Activated CD8-positive, alpha-beta T cell treated with anti-CD3 and anti-CD28 coated beads for 36 hours (primary cell): ENCODE measurements at regions not wholly inside any gene's neighbourhood (a gene's known extent, or its start where the extent isn't known, plus 50 kb on each side); places are given as distances from the start of the nearest gene placed in this dataset.

Experiments used
- ATAC-seq: fragments of 200-7000 bp; cut with Tn5 transposase; one replicate; pipeline ENCODE4 v1.10.0; 2021; ENCODE audit warnings: mild to moderate bottlenecking, moderate library complexity
- CTCF ChIA-PET: fragments of 350-600 bp; sonication (Branson Sonifier 250); formaldehyde crosslinking; loops from one replicate; lab custom pipeline; 2021; ENCODE audit warnings: antibody characterized with exemption; lab: Charles Lee
- POLR2A ChIA-PET: fragments of 350-600 bp; sonication (Branson Sonifier 250); formaldehyde crosslinking; loops from one replicate; lab custom pipeline; 2021; ENCODE audit warnings: antibody characterized with exemption; lab: Charles Lee
- DNase-seq: peaks from one replicate; pipeline ENCODE4 v3.0.0-alpha.2; 2020
- H3K27ac Mint-ChIP-seq: one replicate; pipeline ENCODE4 v1.8.0; 2021; ENCODE audit warnings: mild to moderate bottlenecking, mixed read lengths
- H3K27me3 Mint-ChIP-seq: one replicate; pipeline ENCODE4 v1.8.0; 2021; ENCODE audit warnings: mixed read lengths
- H3K36me3 Mint-ChIP-seq: one replicate; pipeline ENCODE4 v1.8.0; 2021; ENCODE audit warnings: low read depth, mixed read lengths
- H3K4me1 Mint-ChIP-seq: one replicate; pipeline ENCODE4 v1.8.0; 2021; ENCODE audit warnings: low read depth, mixed read lengths
- H3K4me3 Mint-ChIP-seq: one replicate; pipeline ENCODE4 v1.8.0; 2021; ENCODE audit warnings: mild to moderate bottlenecking, moderate library complexity, mixed read lengths
- H3K9me3 Mint-ChIP-seq: one replicate; pipeline ENCODE4 v1.8.0; 2021; ENCODE audit warnings: mixed read lengths
- intact Hi-C: fragments of 100-400 bp; cut with micrococcal nuclease; formaldehyde crosslinking; loops from one replicate; pipeline ENCODE4 v1.10.0; 2022
- TF ChIP-seq, protein P1 (sequence below): fragments of 200-600 bp; IDR thresholded peaks from one replicate; pipeline ENCODE4 v1.8.0; 2022; ENCODE audit warnings: antibody characterized with exemption, mild to moderate bottlenecking

- Mint-ChIP-seq H3K4me3 (no peak overlapping the region), H3K9me3 (no peaks in the 10 kb centered on the region), H3K36me3 (no peaks in the 10 kb centered on the region), H3K27ac (no peak overlapping the region), H3K4me1 (no peaks in the 10 kb centered on the region), H3K27me3 (no peaks in the 10 kb centered on the region)
- no peak for ATAC-seq
- no peak for DNase-seq
- CTCF ChIA-PET = no interaction called here
- POLR2A ChIA-PET = no interaction called here
- TF ChIP-seq, protein P1, sequence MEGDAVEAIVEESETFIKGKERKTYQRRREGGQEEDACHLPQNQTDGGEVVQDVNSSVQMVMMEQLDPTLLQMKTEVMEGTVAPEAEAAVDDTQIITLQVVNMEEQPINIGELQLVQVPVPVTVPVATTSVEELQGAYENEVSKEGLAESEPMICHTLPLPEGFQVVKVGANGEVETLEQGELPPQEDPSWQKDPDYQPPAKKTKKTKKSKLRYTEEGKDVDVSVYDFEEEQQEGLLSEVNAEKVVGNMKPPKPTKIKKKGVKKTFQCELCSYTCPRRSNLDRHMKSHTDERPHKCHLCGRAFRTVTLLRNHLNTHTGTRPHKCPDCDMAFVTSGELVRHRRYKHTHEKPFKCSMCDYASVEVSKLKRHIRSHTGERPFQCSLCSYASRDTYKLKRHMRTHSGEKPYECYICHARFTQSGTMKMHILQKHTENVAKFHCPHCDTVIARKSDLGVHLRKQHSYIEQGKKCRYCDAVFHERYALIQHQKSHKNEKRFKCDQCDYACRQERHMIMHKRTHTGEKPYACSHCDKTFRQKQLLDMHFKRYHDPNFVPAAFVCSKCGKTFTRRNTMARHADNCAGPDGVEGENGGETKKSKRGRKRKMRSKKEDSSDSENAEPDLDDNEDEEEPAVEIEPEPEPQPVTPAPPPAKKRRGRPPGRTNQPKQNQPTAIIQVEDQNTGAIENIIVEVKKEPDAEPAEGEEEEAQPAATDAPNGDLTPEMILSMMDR = no peak
- intact Hi-C loops = no loop called here
Observed at GRCh38 chr4:64893205-64893604, 484.0 kb upstream of the TECRL start.

GRCh38 chr4:64889906-64890610 lies 480.8 kb upstream of the TECRL start:
- no peaks in the 10 kb centered on the region for H3K9me3 Mint-ChIP-seq
- TF ChIP-seq, protein P1 = no peak
- no peak overlapping the region for H3K27ac Mint-ChIP-seq
- no peaks in the 10 kb centered on the region for H3K36me3 Mint-ChIP-seq
- ChIA-PET CTCF (no interaction called here), POLR2A (no interaction called here)
- intact Hi-C loops = no loop called here
- no peak overlapping the region for H3K4me3 Mint-ChIP-seq
- DNase-seq (no peak), ATAC-seq (no peak)
- H3K4me1 Mint-ChIP-seq = no peaks in the 10 kb centered on the region
- no peaks in the 10 kb centered on the region for H3K27me3 Mint-ChIP-seq

- no peak overlapping the region for H3K27ac Mint-ChIP-seq
- peak; percentile 20 for DNase-seq
- intact Hi-C loops = no loop called here
Observed at GRCh38 chr4:64883087-64883807, 474.0 kb upstream of the TECRL start.

GRCh38 chr4:64882311-64883086 lies 473.2 kb upstream of the TECRL start:
- POLR2A ChIA-PET = no interaction called here
- H3K36me3 Mint-ChIP-seq = no peaks in the 10 kb centered on the region
- intact Hi-C loops = no loop called here
- no peaks in the 10 kb centered on the region for H3K9me3 Mint-ChIP-seq
- H3K4me3 Mint-ChIP-seq = no peak overlapping the region
- ATAC-seq (peak; percentile 56), DNase-seq (peak; percentile 4)
- H3K27me3 Mint-ChIP-seq = no peaks in the 10 kb centered on the region
- H3K4me1 Mint-ChIP-seq = peaks cover 6% of the 10 kb centered on the region
- CTCF ChIA-PET = no interaction called here
- TF ChIP-seq, protein P1 = no peak
- no peak overlapping the region for H3K27ac Mint-ChIP-seq

More at GRCh38 chr4:64883087-64883807, 474.0 kb upstream of the TECRL start:
- peaks cover 6% of the 10 kb centered on the region for H3K4me1 Mint-ChIP-seq
- no peak overlapping the region for H3K4me3 Mint-ChIP-seq
- ATAC-seq = peak; percentile 65
- CTCF ChIA-PET = no interaction called here
- TF ChIP-seq, protein P1 = no peak
- POLR2A ChIA-PET = no interaction called here
- H3K9me3 Mint-ChIP-seq = no peaks in the 10 kb centered on the region
- no peaks in the 10 kb centered on the region for H3K36me3 Mint-ChIP-seq
- no peaks in the 10 kb centered on the region for H3K27me3 Mint-ChIP-seq
